ENCODE measurements at regions not wholly inside any gene's neighbourhood (a gene's known extent, or its start where the extent isn't known, plus 50 kb on each side); places are given as distances from the start of the nearest gene placed in this dataset.

- TF ChIP-seq EP300 (IDR thresholded peaks at IDR 0.05; ENCODE audit: borderline replicate concordance) (no peak), TCF12 (IDR thresholded peaks at IDR 0.05; ENCODE audit: low read depth) (no peak), RAD21 (IDR thresholded peaks at IDR 0.05; ENCODE audit: low read depth) (no peak), NFIC (IDR thresholded peaks at IDR 0.05) (no peak), EGR1 (IDR thresholded peaks at IDR 0.05) (no peak), TAF1 (IDR thresholded peaks at IDR 0.05; ENCODE audit: low read depth) (no peak), MAX (IDR thresholded peaks at IDR 0.05) (no peak), CEBPB (IDR thresholded peaks at IDR 0.05) (no peak), REST (IDR thresholded peaks at IDR 0.05; ENCODE audit: low read depth) (no peak), YY1 (IDR thresholded peaks at IDR 0.05; ENCODE audit: low read depth) (no peak), USF1 (IDR thresholded peaks at IDR 0.05) (no peak), CREB1 (IDR thresholded peaks at IDR 0.05; ENCODE audit: low read depth) (no peak)
These were observed 78.3 kb upstream of the SSBP2 start for GRCh38 chr5:81829242-81829641.

All from Ishikawa (cell line).